ENCODE measurements at regions not wholly inside any gene's neighbourhood (a gene's known extent, or its start where the extent isn't known, plus 50 kb on each side); places are given as distances from the start of the nearest gene placed in this dataset.
A peak's percentile ranks its signal among the peaks of the same experiment; 100 is the strongest.

GRCh38 chr22:49124608-49125007 lies 703.1 kb downstream of the BRD1 start:
- no peak for DNase-seq (ENCODE audit: low read depth in 4 of 4, low spot score in 2 of 4)

- DNase-seq (ENCODE audit: low read depth in 4 of 4, low spot score in 2 of 4) = no peak
Measured at GRCh38 chr22:49123621-49124192, 704.0 kb downstream of the BRD1 start.

GRCh38 chr22:49119551-49119952 lies 708.1 kb downstream of the BRD1 start:
- DNase-seq (ENCODE audit: low read depth in 4 of 4, low spot score in 2 of 4) = no peak

- DNase-seq (ENCODE audit: low read depth in 4 of 4, low spot score in 2 of 4) = no peak
Measured at GRCh38 chr22:49118065-49118464, 709.6 kb downstream of the BRD1 start.

- no peak for DNase-seq (ENCODE audit: low read depth in 4 of 4, low spot score in 2 of 4)
Measured at GRCh38 chr22:49117486-49117885, 710.2 kb downstream of the BRD1 start.

- DNase-seq (ENCODE audit: low read depth in 4 of 4, low spot score in 2 of 4) = no peak
Measured at GRCh38 chr22:49116486-49117120, 711.1 kb downstream of the BRD1 start.

- DNase-seq (ENCODE audit: low read depth in 4 of 4, low spot score in 2 of 4) = no peak
Measured at GRCh38 chr22:49116021-49116420, 711.7 kb downstream of the BRD1 start.

GRCh38 chr22:49115197-49115596 lies 712.5 kb downstream of the BRD1 start:
- DNase-seq (ENCODE audit: low read depth in 4 of 4, low spot score in 2 of 4) = no peak

GRCh38 chr22:49113758-49114157 lies 713.9 kb downstream of the BRD1 start:
- no peak for DNase-seq (ENCODE audit: low read depth in 4 of 4, low spot score in 2 of 4)

- DNase-seq (ENCODE audit: low read depth in 4 of 4, low spot score in 2 of 4) = no peak
Measured at GRCh38 chr22:49112661-49113626, 714.7 kb downstream of the BRD1 start.

GRCh38 chr22:49112176-49112575 lies 715.5 kb downstream of the BRD1 start:
- no peak for DNase-seq (ENCODE audit: low read depth in 4 of 4, low spot score in 2 of 4)

GRCh38 chr22:49111085-49111484 lies 716.6 kb downstream of the BRD1 start:
- DNase-seq (ENCODE audit: low read depth in 4 of 4, low spot score in 2 of 4) = no peak

GRCh38 chr22:49108636-49109315 lies 718.9 kb downstream of the BRD1 start:
- no peak for DNase-seq (ENCODE audit: low read depth in 4 of 4, low spot score in 2 of 4)

GRCh38 chr22:49107961-49108530 lies 719.6 kb downstream of the BRD1 start:
- DNase-seq (ENCODE audit: low read depth in 4 of 4, low spot score in 2 of 4) = no peak

- DNase-seq (ENCODE audit: low read depth in 4 of 4, low spot score in 2 of 4) = no peak
Measured at GRCh38 chr22:49107561-49107960, 720.1 kb downstream of the BRD1 start.

GRCh38 chr22:49106842-49107152 lies 720.9 kb downstream of the BRD1 start:
- DNase-seq (ENCODE audit: low read depth in 4 of 4, low spot score in 2 of 4) = no peak

- DNase-seq (ENCODE audit: low read depth in 4 of 4, low spot score in 2 of 4) = peak in 1 of 4 donors; percentile 31
Measured at GRCh38 chr22:49106096-49106841, 721.4 kb downstream of the BRD1 start.

GRCh38 chr22:49104434-49104833 lies 723.2 kb downstream of the BRD1 start:
- DNase-seq (ENCODE audit: low read depth in 4 of 4, low spot score in 2 of 4) = no peak

GRCh38 chr22:49103314-49104059 lies 724.2 kb downstream of the BRD1 start:
- no peak for DNase-seq (ENCODE audit: low read depth in 4 of 4, low spot score in 2 of 4)

Data from left renal cortex interstitium (tissue), 4 donors.